Endodermal cell (in vitro differentiated cells): ENCODE measurements at regions not wholly inside any gene's neighbourhood (a gene's known extent, or its start where the extent isn't known, plus 50 kb on each side); places are given as distances from the start of the nearest gene placed in this dataset.

Experiments used
- DNase-seq: peaks from one replicate; pipeline ENCODE4 v3.0.0-alpha.2; 2017
- H3K27ac ChIP-seq: 2 replicates; pipeline ENCODE4 v1.5.1; 2013; ENCODE audit warnings: mild to moderate bottlenecking, low read depth, low read length, moderate library complexity
- H3K27me3 ChIP-seq: 2 replicates; pipeline ENCODE4 v1.6.1; 2013; ENCODE audit warnings: mild to moderate bottlenecking, low read length, moderate library complexity; ENCODE audit not compliant: insufficient read depth, control insufficient read depth, poor library complexity, severe bottlenecking
- H3K36me3 ChIP-seq: 2 replicates; pipeline ENCODE4 v1.7.0; 2013; ENCODE audit warnings: mild to moderate bottlenecking, low read length, moderate library complexity; ENCODE audit not compliant: control insufficient read depth, insufficient read depth
- H3K4me1 ChIP-seq: one replicate; pipeline ENCODE4 v1.7.0; 2013; ENCODE audit warnings: low read length; ENCODE audit not compliant: control insufficient read depth, insufficient read depth
- H3K4me3 ChIP-seq: 2 replicates; pipeline ENCODE4 v1.5.1; 2013; ENCODE audit warnings: mild to moderate bottlenecking, low read length, moderate library complexity
- H3K9ac ChIP-seq: 2 replicates; pipeline ENCODE4 v1.6.1; 2013; ENCODE audit warnings: mild to moderate bottlenecking, low read length, moderate library complexity; ENCODE audit not compliant: poor library complexity, severe bottlenecking; ENCODE audit errors: extremely low read depth
- H3K9me3 ChIP-seq: 2 replicates; pipeline ENCODE4 v1.6.1; 2013; ENCODE audit warnings: mild to moderate bottlenecking, low read length, moderate library complexity; ENCODE audit not compliant: control insufficient read depth
- H3K27ac Mint-ChIP-seq: 2 replicates; pipeline ENCODE4 v1.8.0; 2020; ENCODE audit warnings: mixed read lengths
- H3K27me3 Mint-ChIP-seq: 2 replicates; pipeline ENCODE4 v1.8.0; 2021; ENCODE audit warnings: mild to moderate bottlenecking, mixed read lengths; ENCODE audit not compliant: insufficient read depth
- H3K36me3 Mint-ChIP-seq: 2 replicates; pipeline ENCODE4 v1.8.0; 2020; ENCODE audit warnings: low read depth, mixed read lengths
- H3K4me1 Mint-ChIP-seq: 2 replicates; pipeline ENCODE4 v1.8.0; 2020; ENCODE audit warnings: mixed read lengths
- H3K4me3 Mint-ChIP-seq: 2 replicates; pipeline ENCODE4 v1.8.0; 2020; ENCODE audit warnings: mild to moderate bottlenecking, moderate library complexity, mixed read lengths
- H3K9me3 Mint-ChIP-seq: 2 replicates; pipeline ENCODE4 v1.8.0; 2020; ENCODE audit warnings: mild to moderate bottlenecking, mixed read lengths
- WGBS, 2 experiments: methylation state at CpG; one replicate each; pipeline versions ENCODE4 v1.1.5 to v1.1.7; 2013; ENCODE audit warnings: missing lambda C conversion rate in 2 of 2, mixed read lengths in 1 of 2; ENCODE audit not compliant: insufficient coverage in 1 of 2, insufficient read length in 1 of 2; 5-methylcytosine and 5-hydroxymethylcytosine counted together
- TF ChIP-seq, protein P1 (sequence below): fragments of 200-600 bp; sonication (generic); conservative IDR thresholded peaks from 2 replicates; pipeline ENCODE4 v1.5.0; 2021; ENCODE audit warnings: antibody characterized with exemption, mild to moderate bottlenecking

DNA sequence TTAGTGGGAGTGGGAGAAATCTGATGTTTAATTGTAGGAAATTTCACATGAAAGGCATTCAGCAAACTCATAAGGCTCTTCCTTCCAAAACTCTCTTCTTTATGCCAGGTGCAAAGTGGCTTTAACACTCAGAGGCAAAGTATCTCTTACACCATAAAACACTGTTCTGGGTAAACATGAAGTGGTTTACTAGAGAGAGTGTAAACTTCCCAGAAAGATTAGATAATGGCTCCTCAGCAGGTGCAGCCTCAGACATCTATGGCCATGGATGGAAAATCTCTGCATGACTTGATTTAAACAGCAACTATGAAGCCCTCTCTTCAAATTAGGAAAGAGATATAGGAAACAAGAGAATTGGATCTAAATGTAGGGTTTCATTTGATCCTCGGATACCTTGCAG is 583.1 kb upstream of the SALL1 start:
- H3K27me3 ChIP-seq = peaks cover 15% of the 10 kb centered on the region
- peaks cover 41% of the 10 kb centered on the region for H3K4me1 Mint-ChIP-seq
- H3K4me1 ChIP-seq = peaks cover 10% of the 10 kb centered on the region
- H3K27ac Mint-ChIP-seq = no peak overlapping the region
- H3K4me3 ChIP-seq = no peak overlapping the region
- no peaks in the 10 kb centered on the region for H3K9me3 ChIP-seq
- no peaks in the 10 kb centered on the region for H3K9me3 Mint-ChIP-seq
- no peak for DNase-seq
- H3K4me3 Mint-ChIP-seq = no peak overlapping the region
- H3K9ac ChIP-seq = no peak overlapping the region
- H3K27ac ChIP-seq = no peak overlapping the region
- TF ChIP-seq, protein P1, sequence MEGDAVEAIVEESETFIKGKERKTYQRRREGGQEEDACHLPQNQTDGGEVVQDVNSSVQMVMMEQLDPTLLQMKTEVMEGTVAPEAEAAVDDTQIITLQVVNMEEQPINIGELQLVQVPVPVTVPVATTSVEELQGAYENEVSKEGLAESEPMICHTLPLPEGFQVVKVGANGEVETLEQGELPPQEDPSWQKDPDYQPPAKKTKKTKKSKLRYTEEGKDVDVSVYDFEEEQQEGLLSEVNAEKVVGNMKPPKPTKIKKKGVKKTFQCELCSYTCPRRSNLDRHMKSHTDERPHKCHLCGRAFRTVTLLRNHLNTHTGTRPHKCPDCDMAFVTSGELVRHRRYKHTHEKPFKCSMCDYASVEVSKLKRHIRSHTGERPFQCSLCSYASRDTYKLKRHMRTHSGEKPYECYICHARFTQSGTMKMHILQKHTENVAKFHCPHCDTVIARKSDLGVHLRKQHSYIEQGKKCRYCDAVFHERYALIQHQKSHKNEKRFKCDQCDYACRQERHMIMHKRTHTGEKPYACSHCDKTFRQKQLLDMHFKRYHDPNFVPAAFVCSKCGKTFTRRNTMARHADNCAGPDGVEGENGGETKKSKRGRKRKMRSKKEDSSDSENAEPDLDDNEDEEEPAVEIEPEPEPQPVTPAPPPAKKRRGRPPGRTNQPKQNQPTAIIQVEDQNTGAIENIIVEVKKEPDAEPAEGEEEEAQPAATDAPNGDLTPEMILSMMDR = no peak
- peaks cover 16% of the 10 kb centered on the region for H3K27me3 Mint-ChIP-seq
- 85 to 100% methylated on average over 1 of the region's 1 CpG for WGBS, 2 experiments
- no peaks in the 10 kb centered on the region for H3K36me3 ChIP-seq
- no peaks in the 10 kb centered on the region for H3K36me3 Mint-ChIP-seq

DNA sequence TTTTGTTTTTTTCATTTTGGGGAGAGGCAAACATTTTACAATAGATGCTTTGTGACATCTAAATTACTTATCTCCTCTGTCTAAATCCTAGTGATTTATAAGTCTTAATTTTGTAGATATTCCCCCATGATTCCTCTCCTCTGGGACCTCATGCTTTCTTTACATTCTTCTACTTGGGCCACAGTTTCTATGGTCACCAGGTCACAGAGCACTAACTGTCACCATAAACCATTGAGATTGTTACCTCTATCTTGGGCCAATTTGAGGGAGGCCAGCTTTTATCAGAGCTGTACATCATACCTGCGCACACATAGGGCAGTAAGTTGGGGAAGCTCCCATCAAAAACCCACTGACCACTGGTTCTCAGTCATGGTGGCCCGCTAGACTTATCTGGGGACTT is 582.1 kb upstream of the SALL1 start:
- Histone ChIP-seq H3K4me3 (no peak overlapping the region), H3K9me3 (no peaks in the 10 kb centered on the region), H3K9ac (no peak overlapping the region), H3K4me1 (peaks cover 10% of the 10 kb centered on the region), H3K27me3 (peaks cover 15% of the 10 kb centered on the region), H3K27ac (no peak overlapping the region), H3K36me3 (no peaks in the 10 kb centered on the region)
- peaks cover 13% of the 10 kb centered on the region for H3K27me3 Mint-ChIP-seq
- TF ChIP-seq, protein P1 = no peak
- H3K4me1 Mint-ChIP-seq = peaks cover 41% of the 10 kb centered on the region
- whole genome bisulfite sequencing, 2 experiments = 100% methylated on average over 2 of the region's 2 CpGs
- DNase-seq = no peak
- no peaks in the 10 kb centered on the region for H3K9me3 Mint-ChIP-seq
- H3K36me3 Mint-ChIP-seq = no peaks in the 10 kb centered on the region
- H3K4me3 Mint-ChIP-seq = no peak overlapping the region
- no peak overlapping the region for H3K27ac Mint-ChIP-seq

DNA sequence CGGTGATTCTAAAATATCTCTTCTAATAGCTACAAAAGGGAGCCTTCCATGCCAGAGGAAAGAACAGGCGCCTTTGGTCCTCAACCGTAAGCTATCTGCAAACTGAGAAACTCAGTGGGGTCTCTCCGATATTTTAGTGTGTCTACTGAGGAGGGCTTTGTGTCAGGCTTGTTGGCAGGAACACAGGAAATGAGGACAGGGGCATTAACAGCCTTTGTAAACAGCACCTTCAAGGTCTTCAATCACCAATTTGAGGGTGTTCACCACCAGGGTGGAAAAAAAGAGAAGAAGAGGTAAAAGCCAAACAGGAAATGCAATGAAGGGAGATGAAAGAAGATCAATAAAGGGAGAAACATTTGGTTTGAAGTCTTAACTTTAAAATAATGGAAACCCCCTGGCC is 580.1 kb upstream of the SALL1 start:
- no peak overlapping the region for H3K27ac ChIP-seq
- no peak overlapping the region for H3K4me3 ChIP-seq
- H3K36me3 ChIP-seq = no peaks in the 10 kb centered on the region
- Mint-ChIP-seq H3K36me3 (peaks cover 2% of the 10 kb centered on the region), H3K9me3 (peaks cover 10% of the 10 kb centered on the region), H3K27me3 (peaks cover 6% of the 10 kb centered on the region), H3K4me1 (peaks cover 41% of the 10 kb centered on the region), H3K4me3 (no peak overlapping the region), H3K27ac (peak overlapping the region; percentile 2)
- peaks cover 10% of the 10 kb centered on the region for H3K4me1 ChIP-seq
- WGBS, 2 experiments = 30 to 63% methylated on average over 2 to 4 of the region's 4 CpGs
- TF ChIP-seq, protein P1 = peak; percentile 46
- no peak for DNase-seq
- peaks cover 15% of the 10 kb centered on the region for H3K27me3 ChIP-seq
- no peak overlapping the region for H3K9ac ChIP-seq
- H3K9me3 ChIP-seq = no peaks in the 10 kb centered on the region
